K562 (cell line): ENCODE measurements at regions not wholly inside any gene's neighbourhood (a gene's known extent, or its start where the extent isn't known, plus 50 kb on each side); places are given as distances from the start of the nearest gene placed in this dataset.

Source experiments
- CHD1 ChIP-seq: fragments of 200-600 bp; sonication (generic); IDR thresholded peaks from one replicate; pipeline ENCODE4 v1.6.1; 2012; ENCODE audit warnings: mild to moderate bottlenecking, moderate library complexity, low read length, inconsistent platforms
- SAP30 ChIP-seq: fragments of 200-600 bp; sonication (generic); IDR thresholded peaks from 2 replicates; pipeline ENCODE4 v1.6.1; 2012; ENCODE audit warnings: borderline replicate concordance, low read depth, mild to moderate bottlenecking, moderate library complexity, low read length, control low read depth, inconsistent platforms; ENCODE audit not compliant: insufficient read depth, poor library complexity, severe bottlenecking
- SNAPC5 ChIP-seq: fragments of 250-450 bp; sonication (Bioruptor Pico); IDR thresholded peaks from 2 replicates; pipeline ENCODE4 v1.8.0; 2021; ENCODE audit warnings: moderate library complexity, mild to moderate bottlenecking, inconsistent platforms
- ZNF785 ChIP-seq: fragments of 250-450 bp; sonication (Bioruptor Pico); IDR thresholded peaks from 2 replicates; pipeline ENCODE4 v1.4.0; 2020; ENCODE audit warnings: mild to moderate bottlenecking
- ZSCAN32 ChIP-seq: fragments of 450-650 bp; formaldehyde crosslinking; IDR thresholded peaks from 2 replicates; pipeline ENCODE4 v1.4.0; 2020; ENCODE audit warnings: mild to moderate bottlenecking, moderate library complexity

- TF ChIP-seq SAP30 (no peak), ZSCAN32 (no peak), CHD1 (no peak), ZNF785 (CRISPR knock-in tag) (no peak), SNAPC5 (CRISPR knock-in tag) (no peak)
Measured at GRCh38 chr4:181896614-181897013, 346.6 kb upstream of the TENM3 start.
